IMR-90 (cell line): ENCODE measurements at regions not wholly inside any gene's neighbourhood (a gene's known extent, or its start where the extent isn't known, plus 50 kb on each side); places are given as distances from the start of the nearest gene placed in this dataset.

Experiments used
- ATAC-seq: fragments of 200-7000 bp; cut with Tn5 transposase; 2 replicates; pipeline ENCODE4 v1.9.1; 2020; ENCODE audit warnings: low read depth, mild to moderate bottlenecking, moderate library complexity
- BruUV-seq: library from RNA; stranded (reverse); fragments of 400-500 nt; replicated peaks from 2 replicates; lab custom pipeline; 2021; lab: Mats Ljungman, UMichigan
- CTCF ChIA-PET: fragments of 300-600 bp; formaldehyde crosslinking; extraction: SDS; loops from one replicate; lab custom pipeline; 2021; ENCODE audit warnings: antibody characterized with exemption; lab: Yijun Ruan, JAX
- POLR2A ChIA-PET: fragments of 300-600 bp; sonication (Branson Sonifier 250); formaldehyde crosslinking; loops from one replicate; lab custom pipeline; 2022; ENCODE audit warnings: antibody characterized with exemption; ENCODE audit not compliant: unreplicated experiment; lab: Charles Lee
- DNase-seq: peaks from one replicate; pipeline ENCODE4 v3.0.0; 2013
- H2AFZ ChIP-seq: replicated peaks from 2 replicates; pipeline ENCODE3; 2013; ENCODE audit warnings: low read length, mild to moderate bottlenecking; ENCODE audit not compliant: poor library complexity
- H2AK5ac ChIP-seq: 2 replicates; pipeline ENCODE4 v1.6.1; 2013; ENCODE audit warnings: low read depth, low read length, inconsistent platforms
- H2AK9ac ChIP-seq: replicated peaks from 2 replicates; pipeline ENCODE3; 2013; ENCODE audit warnings: mild to moderate bottlenecking, low read depth, low read length, moderate library complexity; ENCODE audit not compliant: poor library complexity
- H2BK120ac ChIP-seq: 2 replicates; pipeline ENCODE4 v1.6.1; 2013; ENCODE audit warnings: low read depth, low read length, inconsistent platforms
- H2BK15ac ChIP-seq: 3 replicates; pipeline ENCODE4 v1.6.1; 2013; ENCODE audit warnings: low read depth, low read length, inconsistent platforms
- H2BK20ac ChIP-seq: 2 replicates; pipeline ENCODE4 v1.6.1; 2013; ENCODE audit warnings: low read depth, mild to moderate bottlenecking, inconsistent platforms, low read length, moderate library complexity
- H2BK5ac ChIP-seq: 2 replicates; pipeline ENCODE4 v1.6.1; 2013; ENCODE audit warnings: mild to moderate bottlenecking, low read depth, low read length, inconsistent platforms; ENCODE audit not compliant: poor library complexity, severe bottlenecking
- H3K14ac ChIP-seq: replicated peaks from 2 replicates; pipeline ENCODE4 v1.6.1; 2013; ENCODE audit warnings: low read depth, low read length, inconsistent platforms
- H3K18ac ChIP-seq: 2 replicates; pipeline ENCODE4 v1.6.1; 2013; ENCODE audit warnings: low read depth, low read length, control low read depth
- H3K23ac ChIP-seq: 2 replicates; pipeline ENCODE4 v1.6.1; 2013; ENCODE audit warnings: low read depth, low read length, inconsistent platforms
- H3K27ac ChIP-seq: 2 replicates; pipeline ENCODE4 v1.5.1; 2013; ENCODE audit warnings: mild to moderate bottlenecking, control low read depth, low read length; ENCODE audit not compliant: insufficient read depth
- H3K27me3 ChIP-seq: 2 replicates; pipeline ENCODE4 v1.6.1; 2013; ENCODE audit warnings: low read length; ENCODE audit not compliant: control insufficient read depth, insufficient read depth
- H3K36me3 ChIP-seq: 2 replicates; pipeline ENCODE4 v1.6.1; 2013; ENCODE audit warnings: low read length, mixed read lengths; ENCODE audit not compliant: control insufficient read depth, insufficient read depth
- H3K4ac ChIP-seq: 2 replicates; pipeline ENCODE4 v1.6.1; 2013; ENCODE audit warnings: low read depth, low read length, inconsistent platforms
- H3K4me1 ChIP-seq: 2 replicates; pipeline ENCODE4 v1.6.1; 2013; ENCODE audit warnings: low read length, mixed read lengths; ENCODE audit not compliant: control insufficient read depth, insufficient read depth
- H3K4me2 ChIP-seq: 2 replicates; pipeline ENCODE4 v1.6.1; 2013; ENCODE audit warnings: low read depth, mild to moderate bottlenecking, control low read depth, low read length, moderate library complexity
- H3K4me3 ChIP-seq: 2 replicates; pipeline ENCODE4 v1.5.1; 2013; ENCODE audit warnings: low read depth, mild to moderate bottlenecking, control low read depth, low read length, moderate library complexity; ENCODE audit not compliant: insufficient read depth
- H3K56ac ChIP-seq: 2 replicates; pipeline ENCODE4 v1.6.1; 2013; ENCODE audit warnings: low read length, inconsistent platforms; ENCODE audit not compliant: insufficient read depth; ENCODE audit errors: extremely low read depth
- H3K79me1 ChIP-seq, 2 experiments: 2 replicates each; pipeline ENCODE4 v1.6.1; 2013; ENCODE audit warnings: low read length in 2 of 2, inconsistent platforms in 1 of 2, low read depth in 1 of 2
- H3K9ac ChIP-seq: 2 replicates; pipeline ENCODE4 v1.6.1; 2013; ENCODE audit warnings: low read depth, low read length, control low read depth
- H3K9me1 ChIP-seq: 2 replicates; pipeline ENCODE4 v1.6.1; 2013; ENCODE audit warnings: low read length, inconsistent platforms; ENCODE audit not compliant: insufficient read depth
- H3K9me3 ChIP-seq: 2 replicates; pipeline ENCODE4 v1.6.1; 2013; ENCODE audit warnings: low read length; ENCODE audit not compliant: control insufficient read depth, insufficient read depth
- H4K20me1 ChIP-seq: 2 replicates; pipeline ENCODE4 v1.6.1; 2013; ENCODE audit warnings: low read length, inconsistent platforms; ENCODE audit not compliant: insufficient read depth
- H4K5ac ChIP-seq: 2 replicates; pipeline ENCODE4 v1.6.1; 2013; ENCODE audit warnings: mild to moderate bottlenecking, low read depth, low read length, control low read depth
- H4K8ac ChIP-seq, 2 experiments: 2 replicates each; pipeline ENCODE4 v1.6.1; 2013; ENCODE audit warnings: low read depth in 2 of 2, low read length in 2 of 2, control low read depth in 1 of 2, inconsistent platforms in 1 of 2
- H4K91ac ChIP-seq: 2 replicates; pipeline ENCODE4 v1.6.1; 2013; ENCODE audit warnings: low read depth, low read length, inconsistent platforms; ENCODE audit not compliant: insufficient read depth
- BHLHE40 ChIP-seq: fragments of 150-350 bp; IDR thresholded peaks from 2 replicates; pipeline ENCODE4 v1.6.1; 2016; ENCODE audit warnings: mild to moderate bottlenecking, low read depth, low read length
- CEBPB ChIP-seq: IDR thresholded peaks from 2 replicates; pipeline ENCODE4 v1.6.1; 2012; ENCODE audit warnings: low read depth, low read length, improper control_type of control experiment
- CHD1 ChIP-seq: IDR thresholded peaks from 2 replicates; pipeline ENCODE4 v1.6.1; 2012; ENCODE audit warnings: low read depth, low read length, improper control_type of control experiment
- FOS ChIP-seq: fragments of 150-350 bp; IDR thresholded peaks from 2 replicates; pipeline ENCODE4 v1.6.1; 2016; ENCODE audit warnings: low read depth, low read length
- MAFK ChIP-seq: IDR thresholded peaks from 2 replicates; pipeline ENCODE4 v1.6.1; 2012; ENCODE audit warnings: low read depth, low read length, improper control_type of control experiment
- MAZ ChIP-seq: IDR thresholded peaks from 2 replicates; pipeline ENCODE4 v1.6.1; 2012; ENCODE audit warnings: low read depth, mild to moderate bottlenecking, low read length, improper control_type of control experiment, moderate library complexity, borderline replicate concordance
- MXI1 ChIP-seq: IDR thresholded peaks from 2 replicates; pipeline ENCODE4 v1.6.1; 2012; ENCODE audit warnings: low read depth, mild to moderate bottlenecking, low read length, moderate library complexity, borderline replicate concordance
- NFE2L2 ChIP-seq: fragments of 150-350 bp; IDR thresholded peaks from 2 replicates; pipeline ENCODE4 v1.6.1; 2016; ENCODE audit warnings: low read depth, mild to moderate bottlenecking, low read length
- POLR2A ChIP-seq: IDR thresholded peaks from 2 replicates; pipeline ENCODE4 v1.6.1; 2012; ENCODE audit warnings: mild to moderate bottlenecking, low read depth, low read length
- RAD21 ChIP-seq: IDR thresholded peaks from 2 replicates; pipeline ENCODE4 v1.6.1; 2012; ENCODE audit warnings: low read length, improper control_type of control experiment
- RCOR1 ChIP-seq: IDR thresholded peaks from 2 replicates; pipeline ENCODE4 v1.6.1; 2012; ENCODE audit warnings: mild to moderate bottlenecking, low read length, improper control_type of control experiment; ENCODE audit not compliant: insufficient replicate concordance
- RFX5 ChIP-seq: IDR thresholded peaks from 2 replicates; pipeline ENCODE4 v1.8.0; 2012; ENCODE audit warnings: low read depth, mild to moderate bottlenecking, low read length, moderate library complexity
- SMC3 ChIP-seq: fragments of 150-350 bp; IDR thresholded peaks from 2 replicates; pipeline ENCODE4 v1.6.1; 2016; ENCODE audit warnings: low read depth, mild to moderate bottlenecking, antibody characterized with exemption, low read length, moderate library complexity
- USF2 ChIP-seq: fragments of 150-350 bp; IDR thresholded peaks from 2 replicates; pipeline ENCODE4 v1.6.1; 2017; ENCODE audit warnings: mild to moderate bottlenecking, antibody characterized with exemption, low read length, low read depth
- WGBS, 2 experiments: methylation state at CpG; one replicate each; pipeline versions ENCODE4 v1.1.5 to v1.1.7; 2013; ENCODE audit warnings: missing lambda C conversion rate in 2 of 2; ENCODE audit not compliant: insufficient read length in 1 of 2; ENCODE audit errors: extremely low coverage in 2 of 2; 5-methylcytosine and 5-hydroxymethylcytosine counted together
- dilution Hi-C: fragments of 300-500 bp; cut with HindIII; formaldehyde crosslinking; loops from one replicate; pipeline ENCODE4 v1.14.3; 2018; ENCODE audit warnings: low sequenced_read_pairs; ENCODE audit not compliant: unreplicated experiment
- in situ Hi-C: fragments of 300-500 bp; cut with MboI; formaldehyde crosslinking; loops from 3 replicates; pipeline ENCODE4 v1.14.3; 2019; ENCODE audit warnings: low sequenced_read_pairs, inconsistent platforms, mixed read lengths
- intact Hi-C: fragments of 100-400 bp; cut with micrococcal nuclease; formaldehyde crosslinking; loops from 2 replicates; pipeline ENCODE4 v1.10.0; 2022
- TF ChIP-seq, protein P1 (sequence below): conservative IDR thresholded peaks from 2 replicates; pipeline ENCODE4 v1.5.1; 2012; ENCODE audit warnings: mild to moderate bottlenecking, low read depth, low read length, improper control_type of control experiment
- TF ChIP-seq, protein P2 (sequence below): fragments of 150-350 bp; IDR thresholded peaks from 2 replicates; pipeline ENCODE4 v1.6.1; 2016; ENCODE audit warnings: low read depth, mild to moderate bottlenecking, low read length, moderate library complexity, borderline replicate concordance

DNA sequence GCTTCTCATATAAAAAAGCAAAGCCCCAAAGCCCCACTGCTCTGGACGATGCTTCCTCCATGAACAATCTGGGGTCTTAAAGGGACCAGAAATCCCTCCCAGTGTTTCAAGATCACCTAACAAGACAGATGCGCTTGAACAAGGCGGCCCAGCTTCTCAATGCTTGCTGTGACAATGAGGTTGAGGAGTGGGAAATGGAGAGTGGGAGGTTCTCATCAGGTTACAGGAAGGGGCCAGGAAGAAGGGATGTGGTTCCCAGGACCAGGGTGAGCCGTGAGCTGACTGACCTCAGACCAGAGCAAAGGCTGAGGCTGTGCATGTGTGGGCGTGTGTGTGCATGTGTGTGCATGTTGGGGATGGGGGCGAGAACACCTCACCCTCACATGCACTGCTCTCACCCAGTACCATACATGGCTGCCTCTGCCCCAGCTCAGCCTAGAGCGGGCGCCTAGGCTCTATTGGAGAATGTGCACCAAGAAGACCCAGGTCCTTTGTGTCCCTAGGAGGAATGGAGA lies 220.8 kb upstream of the GPR26 start:
- Histone ChIP-seq H3K27me3 (no peaks in the 10 kb centered on the region), H3K18ac (no peak overlapping the region), H4K20me1 (no peaks in the 10 kb centered on the region), H2BK120ac (no peak overlapping the region), H2BK15ac (no peak overlapping the region), H4K8ac (no peak overlapping the region), H3K9ac (no peak overlapping the region), H3K14ac (no peak overlapping the region), H3K56ac (no peak overlapping the region), H3K79me1 (no peaks in the 10 kb centered on the region), H2AK9ac (no peak overlapping the region), H3K23ac (no peak overlapping the region), H3K27ac (no peak overlapping the region), H2BK5ac (no peak overlapping the region), H2AFZ (no peak overlapping the region), H3K4ac (no peak overlapping the region), H3K9me1 (no peaks in the 10 kb centered on the region), H3K4me2 (no peak overlapping the region), H3K9me3 (peaks cover 49% of the 10 kb centered on the region), H3K36me3 (no peaks in the 10 kb centered on the region), H2AK5ac (no peak overlapping the region), H4K91ac (no peak overlapping the region), H4K5ac (no peak overlapping the region), H2BK20ac (no peak overlapping the region), H3K4me3 (no peak overlapping the region), H3K4me1 (no peaks in the 10 kb centered on the region)
- DNase-seq, result no peak
- no CpG with 5 or more reads among the region's 8 CpGs for WGBS, 2 experiments
- ChIA-PET POLR2A (no interaction called here), CTCF (no interaction called here)
- TF ChIP-seq FOS (no peak), BHLHE40 (no peak), USF2 (no peak), RAD21 (no peak), MAFK (no peak), CHD1 (no peak), POLR2A (no peak), RFX5 (no peak), NFE2L2 (no peak), CEBPB (no peak), SMC3 (no peak), MXI1 (no peak), RCOR1 (no peak), MAZ (no peak)
- TF ChIP-seq, protein P1, sequence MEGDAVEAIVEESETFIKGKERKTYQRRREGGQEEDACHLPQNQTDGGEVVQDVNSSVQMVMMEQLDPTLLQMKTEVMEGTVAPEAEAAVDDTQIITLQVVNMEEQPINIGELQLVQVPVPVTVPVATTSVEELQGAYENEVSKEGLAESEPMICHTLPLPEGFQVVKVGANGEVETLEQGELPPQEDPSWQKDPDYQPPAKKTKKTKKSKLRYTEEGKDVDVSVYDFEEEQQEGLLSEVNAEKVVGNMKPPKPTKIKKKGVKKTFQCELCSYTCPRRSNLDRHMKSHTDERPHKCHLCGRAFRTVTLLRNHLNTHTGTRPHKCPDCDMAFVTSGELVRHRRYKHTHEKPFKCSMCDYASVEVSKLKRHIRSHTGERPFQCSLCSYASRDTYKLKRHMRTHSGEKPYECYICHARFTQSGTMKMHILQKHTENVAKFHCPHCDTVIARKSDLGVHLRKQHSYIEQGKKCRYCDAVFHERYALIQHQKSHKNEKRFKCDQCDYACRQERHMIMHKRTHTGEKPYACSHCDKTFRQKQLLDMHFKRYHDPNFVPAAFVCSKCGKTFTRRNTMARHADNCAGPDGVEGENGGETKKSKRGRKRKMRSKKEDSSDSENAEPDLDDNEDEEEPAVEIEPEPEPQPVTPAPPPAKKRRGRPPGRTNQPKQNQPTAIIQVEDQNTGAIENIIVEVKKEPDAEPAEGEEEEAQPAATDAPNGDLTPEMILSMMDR, result no peak
- TF ChIP-seq, protein P2, sequence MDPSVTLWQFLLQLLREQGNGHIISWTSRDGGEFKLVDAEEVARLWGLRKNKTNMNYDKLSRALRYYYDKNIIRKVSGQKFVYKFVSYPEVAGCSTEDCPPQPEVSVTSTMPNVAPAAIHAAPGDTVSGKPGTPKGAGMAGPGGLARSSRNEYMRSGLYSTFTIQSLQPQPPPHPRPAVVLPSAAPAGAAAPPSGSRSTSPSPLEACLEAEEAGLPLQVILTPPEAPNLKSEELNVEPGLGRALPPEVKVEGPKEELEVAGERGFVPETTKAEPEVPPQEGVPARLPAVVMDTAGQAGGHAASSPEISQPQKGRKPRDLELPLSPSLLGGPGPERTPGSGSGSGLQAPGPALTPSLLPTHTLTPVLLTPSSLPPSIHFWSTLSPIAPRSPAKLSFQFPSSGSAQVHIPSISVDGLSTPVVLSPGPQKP, result no peak
- dilution Hi-C loops (no loop called here), in situ Hi-C loops (no loop called here), intact Hi-C loops (no loop called here)
- BruUV-seq, result no TSS peak
- no peak for ATAC-seq
